ENCODE measurements at regions not wholly inside any gene's neighbourhood (a gene's known extent, or its start where the extent isn't known, plus 50 kb on each side); places are given as distances from the start of the nearest gene placed in this dataset.

- DNase-seq, result no peak
Observed at GRCh38 chr4:23235628-23236390, 543.1 kb downstream of the GBA3 start.

DNA sequence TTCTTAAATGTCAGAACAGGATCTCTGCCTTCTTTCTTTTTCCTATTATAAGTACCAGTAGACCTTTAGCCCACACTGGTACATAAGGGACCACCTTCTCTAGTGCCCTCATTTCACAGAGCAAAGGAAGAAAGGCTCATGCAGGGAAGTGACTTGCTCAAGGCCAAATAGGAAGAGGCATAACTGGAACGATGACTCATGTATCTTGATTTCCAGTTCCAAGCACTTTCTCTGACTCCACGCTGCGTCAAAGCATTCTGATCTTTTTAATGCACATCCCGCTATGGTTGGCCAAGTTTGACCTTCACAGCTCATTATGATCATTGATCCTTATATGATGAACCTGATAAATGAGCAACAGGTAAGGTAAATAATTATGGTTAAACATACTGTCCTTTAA, 542.0 kb downstream of the GBA3 start:
- no peak for DNase-seq

- no peak for DNase-seq
Observed at GRCh38 chr4:23234018-23234417, 541.3 kb downstream of the GBA3 start.

GRCh38 chr4:23233596-23233995, 540.9 kb downstream of the GBA3 start:
- DNase-seq, result no peak

DNA sequence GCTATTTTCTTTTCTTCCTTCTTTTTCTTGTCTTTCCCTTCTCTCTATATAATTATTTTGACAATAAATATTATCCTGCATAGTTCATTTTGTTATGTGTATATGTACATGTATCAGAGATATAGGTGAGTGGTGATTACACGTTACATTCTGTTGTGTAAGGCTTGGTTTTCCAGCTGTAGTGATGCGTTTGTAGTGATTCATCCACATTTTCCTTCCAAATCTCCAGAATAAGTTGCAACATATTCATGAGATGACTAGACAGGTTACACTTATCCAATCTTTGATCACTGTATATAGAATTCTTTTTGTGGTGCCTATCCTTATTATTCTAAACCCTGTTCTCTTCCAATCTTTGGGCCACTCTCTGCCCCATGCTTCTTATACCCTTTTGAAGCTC, 540.2 kb downstream of the GBA3 start:
- DNase-seq, result no peak

GRCh38 chr4:23225564-23225963, 532.8 kb downstream of the GBA3 start:
- DNase-seq, result no peak

DNA sequence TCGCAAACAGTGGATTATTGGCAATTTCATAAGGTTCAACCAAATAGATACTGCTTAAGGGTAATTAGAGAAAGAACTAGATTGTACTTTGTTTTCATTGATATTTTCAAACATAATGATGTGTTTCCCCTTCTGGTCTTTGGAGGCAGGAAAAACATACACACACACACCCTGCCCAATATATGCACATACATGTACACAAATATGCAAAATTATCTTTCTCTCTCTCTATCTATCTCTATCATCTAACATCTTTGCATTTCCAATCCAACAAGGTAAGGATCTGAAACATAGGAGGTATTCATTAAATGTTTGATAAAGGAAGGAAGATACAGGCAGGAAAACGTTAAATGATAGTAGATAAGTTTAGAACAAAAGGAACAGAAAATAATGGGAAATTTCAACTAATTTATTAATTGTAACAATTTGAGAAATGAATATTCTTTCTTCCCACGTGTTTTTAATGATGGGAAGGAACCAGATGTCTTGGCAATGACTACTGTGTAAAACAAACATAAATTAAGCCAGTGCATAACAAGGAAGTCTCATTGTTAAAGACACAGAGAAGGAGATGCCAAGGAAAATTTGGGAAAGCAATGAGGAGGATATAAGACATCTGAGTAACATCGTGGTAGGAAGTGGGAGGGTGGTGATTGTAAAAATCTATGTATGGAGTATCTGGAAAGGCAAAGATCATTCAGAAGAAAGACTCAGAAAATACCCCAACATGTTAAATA, 532.1 kb downstream of the GBA3 start:
- no peak for DNase-seq

DNA sequence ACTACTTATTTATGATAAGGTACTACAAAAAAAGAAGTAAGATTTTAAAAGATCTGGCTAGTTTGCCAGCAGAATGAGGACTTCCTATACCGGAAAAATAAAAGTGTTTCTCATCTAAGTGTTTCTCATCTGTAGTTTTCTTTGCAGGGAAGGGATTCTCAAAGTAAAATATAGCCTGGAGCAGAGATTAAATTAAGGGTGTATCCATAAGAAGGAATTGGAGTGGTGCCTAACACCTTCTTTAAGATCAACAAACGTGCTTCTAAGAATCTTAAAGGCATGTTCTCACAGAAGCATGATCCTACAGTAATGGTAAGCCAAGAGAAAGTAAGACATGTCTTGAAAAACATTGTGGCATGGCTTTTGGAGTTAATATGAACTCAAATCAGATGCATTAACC, 528.2 kb downstream of the GBA3 start:
- DNase-seq, result no peak

- DNase-seq, result no peak
Observed at GRCh38 chr4:23219779-23220408, 527.2 kb downstream of the GBA3 start.

DNA sequence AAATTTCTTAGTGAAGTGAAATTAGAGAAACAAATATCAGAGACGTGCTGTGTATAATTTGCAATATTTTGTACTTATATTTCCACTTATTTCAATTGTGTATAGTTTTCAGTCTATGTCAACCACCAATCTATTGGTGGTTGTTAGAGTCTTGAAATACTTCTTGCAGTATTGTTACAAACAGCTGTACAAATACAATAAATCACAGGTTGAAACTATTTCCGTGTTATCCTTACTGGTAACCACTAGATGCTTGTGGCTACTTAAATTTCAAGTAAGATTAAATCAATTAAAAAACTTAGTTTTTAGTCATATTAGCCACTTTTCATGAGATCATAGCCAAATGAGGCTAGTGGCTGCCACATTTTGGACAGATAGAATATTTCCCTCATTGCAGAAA, 520.5 kb downstream of the GBA3 start:
- no peak for DNase-seq

GRCh38 chr4:23212558-23212957, 519.8 kb downstream of the GBA3 start:
- DNase-seq, result no peak

DNA sequence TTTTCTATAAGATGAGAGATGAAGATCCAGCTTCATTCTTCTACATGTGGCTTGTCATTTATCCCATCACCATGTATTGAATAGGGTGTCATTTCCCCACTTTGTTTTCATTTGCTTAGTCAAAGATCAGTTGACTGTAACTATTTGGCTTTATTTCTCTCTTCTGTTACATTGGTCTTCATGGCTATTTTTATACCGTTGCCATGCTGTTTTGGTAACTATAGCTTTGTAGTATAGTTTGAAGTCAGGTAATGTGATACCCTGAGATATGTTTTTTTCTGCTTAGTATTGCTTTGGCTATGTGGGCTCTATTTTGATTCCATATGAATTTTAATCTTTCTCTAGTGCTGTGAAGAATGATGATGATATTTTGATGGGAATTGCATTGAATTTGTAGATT, 514.3 kb downstream of the GBA3 start:
- no peak for DNase-seq

DNA sequence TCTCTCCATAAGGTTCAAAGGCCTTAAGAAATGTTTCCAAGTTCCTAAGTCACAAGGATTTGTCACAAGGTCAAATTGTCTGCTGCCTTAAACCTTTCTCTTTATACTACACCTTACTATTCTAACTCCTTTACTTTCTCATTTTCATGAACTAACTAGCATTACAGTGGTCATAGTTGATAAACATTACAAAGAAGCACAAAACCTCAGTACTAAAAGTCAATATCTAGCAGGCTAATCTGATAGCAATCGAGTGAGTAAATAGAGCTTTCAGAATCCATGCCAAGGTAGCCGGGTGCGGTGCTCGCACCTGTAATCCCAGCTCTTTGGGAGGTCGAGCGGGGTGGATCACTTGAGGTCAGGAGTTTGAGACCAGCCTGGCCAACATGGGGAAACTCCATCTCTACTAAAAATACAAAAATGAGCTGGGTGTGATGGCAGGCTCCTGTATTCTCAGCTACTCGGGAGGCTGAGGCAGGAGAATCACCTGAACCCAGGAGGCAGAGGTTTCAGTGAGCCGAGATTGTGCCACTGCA, 510.0 kb downstream of the GBA3 start:
- no peak for DNase-seq

DNA sequence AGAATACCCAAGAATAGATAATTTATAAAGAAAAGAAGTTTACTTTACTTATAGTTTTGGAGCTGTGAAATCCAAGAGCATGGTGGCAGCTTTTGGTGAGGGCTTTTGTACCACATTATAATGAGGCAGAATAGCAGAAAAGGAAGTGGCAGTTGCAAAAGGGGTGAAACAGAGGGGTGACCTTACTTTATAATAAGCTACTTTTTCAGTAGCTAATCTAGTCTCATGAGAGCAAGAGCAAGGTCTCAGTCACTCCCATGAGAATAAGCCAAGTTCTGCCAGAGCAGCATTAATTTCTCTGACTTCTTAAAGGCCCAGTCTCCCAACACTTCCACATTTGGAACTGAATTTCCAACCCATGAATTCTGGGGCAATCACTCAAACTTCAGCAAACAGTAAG, 502.0 kb downstream of the GBA3 start:
- no peak for DNase-seq

- DNase-seq, result no peak
Observed at GRCh38 chr4:23174179-23174578, 481.4 kb downstream of the GBA3 start.

DNA sequence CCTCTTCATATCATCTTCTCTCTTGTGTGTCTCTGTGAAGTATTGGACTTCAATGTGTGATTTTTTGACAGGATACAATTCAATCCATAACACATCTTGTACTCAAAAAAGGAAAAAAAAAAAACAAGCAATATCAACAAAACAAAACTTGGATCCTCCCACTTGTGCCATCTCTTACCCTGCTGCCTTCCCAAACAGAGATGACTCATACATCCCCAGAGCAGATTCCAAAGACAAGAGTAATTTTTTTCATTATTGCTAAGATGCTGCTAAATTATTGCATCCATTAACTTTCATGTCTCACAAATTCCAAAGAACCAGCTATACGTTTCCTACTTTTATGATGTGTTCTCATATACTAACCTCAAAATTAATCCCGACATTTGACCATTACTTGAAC, 479.2 kb downstream of the GBA3 start:
- DNase-seq, result no peak

GRCh38 chr4:23169608-23170311, 477.0 kb downstream of the GBA3 start:
- DNase-seq, result no peak

- no peak for DNase-seq
Observed at GRCh38 chr4:23166919-23167318, 474.2 kb downstream of the GBA3 start.

DNA sequence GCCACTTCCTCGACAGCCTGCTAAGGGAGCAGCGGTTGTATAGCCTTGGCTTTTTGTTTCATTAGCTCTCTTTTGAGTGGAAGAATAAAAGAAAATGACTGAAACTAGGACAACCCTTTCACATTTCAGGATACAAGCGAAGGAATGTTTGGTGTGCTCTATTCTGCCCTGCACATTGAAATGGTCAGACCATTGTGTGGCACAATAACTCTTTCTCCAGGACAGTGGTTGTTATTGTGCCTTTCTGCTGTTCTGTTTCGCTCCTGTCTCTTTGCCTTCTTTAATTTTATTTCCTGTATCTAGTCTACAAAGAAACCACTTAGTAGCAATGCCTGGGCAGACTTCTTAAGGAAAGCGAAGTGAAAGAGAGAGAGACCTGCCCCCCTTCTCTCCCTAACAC, 473.7 kb downstream of the GBA3 start:
- DNase-seq, result no peak

- DNase-seq, result no peak
Observed at GRCh38 chr4:23165669-23166068, 472.9 kb downstream of the GBA3 start.

GRCh38 chr4:23163647-23164436, 471.1 kb downstream of the GBA3 start:
- no peak for DNase-seq

- DNase-seq, result no peak
Observed at GRCh38 chr4:23162275-23162674, 469.5 kb downstream of the GBA3 start.
